ENCODE measurements at regions not wholly inside any gene's neighbourhood (a gene's known extent, or its start where the extent isn't known, plus 50 kb on each side); places are given as distances from the start of the nearest gene placed in this dataset.

- DNase-seq, result no peak
Observed at GRCh38 chr2:16869711-16870110, 204.1 kb upstream of the CYRIA start.

GRCh38 chr2:16862471-16862870 lies 196.8 kb upstream of the CYRIA start:
- peak in 1 of 2 donors; percentile 11 for DNase-seq

DNA sequence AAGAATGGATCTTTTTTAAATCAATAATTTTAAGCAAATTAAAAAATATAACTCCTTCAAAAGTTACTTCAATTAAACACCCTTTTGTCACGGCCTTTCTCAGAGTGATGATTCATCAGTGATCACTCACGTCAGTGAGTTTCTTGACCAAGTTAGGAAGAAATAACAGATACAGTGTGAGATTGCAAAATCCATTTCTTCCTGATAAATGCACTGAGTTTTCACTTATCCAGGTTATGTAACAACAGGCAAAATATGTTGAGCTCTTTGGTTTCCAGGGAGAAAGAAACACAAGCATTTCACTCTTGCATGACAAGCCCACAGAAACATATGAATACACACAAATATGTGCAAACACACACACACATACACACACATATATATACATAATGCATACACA lies 195.9 kb upstream of the CYRIA start:
- DNase-seq, result peak in 1 of 2 donors; percentile 22

DNA sequence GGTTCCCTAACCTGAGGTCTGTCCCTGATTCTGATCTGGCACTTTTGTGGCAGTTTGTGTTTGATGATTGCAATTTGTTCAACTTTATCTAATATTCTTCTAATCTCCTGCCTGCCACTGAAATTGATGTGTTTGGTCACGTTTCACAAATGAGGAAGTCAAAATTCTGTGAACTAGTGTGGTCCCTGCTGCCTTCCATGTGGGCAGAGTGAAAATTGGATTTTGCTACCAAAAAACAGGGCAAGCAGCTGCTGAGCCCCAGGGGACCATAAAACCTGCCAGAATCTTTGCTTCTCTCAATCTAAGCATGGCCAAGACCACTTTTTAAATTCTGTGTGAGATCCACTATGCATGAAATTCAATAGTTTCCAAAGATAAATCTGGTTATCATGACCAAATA lies 195.5 kb upstream of the CYRIA start:
- no peak for DNase-seq

GRCh38 chr2:16860627-16861026 lies 195.0 kb upstream of the CYRIA start:
- DNase-seq, result no peak

DNA sequence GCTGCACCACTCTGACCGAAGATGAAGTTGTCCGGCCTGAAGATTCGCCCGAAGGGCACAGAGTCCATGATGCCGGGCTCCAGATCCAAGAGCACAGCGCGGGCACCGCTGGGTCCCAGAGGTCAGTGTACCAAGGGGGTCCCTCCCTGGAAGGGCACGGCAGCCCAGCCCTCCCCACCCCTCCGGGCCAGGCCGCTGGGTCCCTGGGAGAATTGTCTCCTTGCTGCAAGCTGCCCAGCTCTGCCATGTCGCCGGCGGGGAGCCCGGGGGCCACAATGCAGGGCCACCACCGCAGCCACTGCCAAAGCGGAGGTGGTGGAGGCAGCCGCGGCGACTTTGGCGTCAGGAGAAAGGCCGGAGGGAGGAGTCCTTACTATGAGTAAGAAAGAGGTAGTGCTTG lies 189.5 kb upstream of the CYRIA start:
- no peak for DNase-seq

DNA sequence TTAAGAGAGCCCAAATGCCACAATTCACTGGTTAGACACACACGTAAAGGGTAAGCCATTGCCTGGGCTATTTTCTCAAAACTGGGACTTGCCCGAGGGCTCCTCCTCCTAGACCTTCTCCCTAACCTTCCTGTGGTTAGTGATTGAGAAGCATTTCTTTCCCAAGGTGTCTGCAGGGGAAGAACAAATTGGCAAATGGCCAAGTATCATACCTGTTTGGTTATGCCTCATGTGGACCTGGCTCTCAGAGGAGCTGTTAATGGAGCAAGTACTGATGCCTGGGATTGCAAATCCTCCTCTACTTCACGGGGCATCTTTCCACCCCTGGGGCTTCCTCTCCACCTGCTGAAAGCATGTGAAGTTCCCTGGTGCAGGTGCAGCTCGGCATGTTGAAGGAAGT lies 187.5 kb upstream of the CYRIA start:
- DNase-seq, result no peak

DNA sequence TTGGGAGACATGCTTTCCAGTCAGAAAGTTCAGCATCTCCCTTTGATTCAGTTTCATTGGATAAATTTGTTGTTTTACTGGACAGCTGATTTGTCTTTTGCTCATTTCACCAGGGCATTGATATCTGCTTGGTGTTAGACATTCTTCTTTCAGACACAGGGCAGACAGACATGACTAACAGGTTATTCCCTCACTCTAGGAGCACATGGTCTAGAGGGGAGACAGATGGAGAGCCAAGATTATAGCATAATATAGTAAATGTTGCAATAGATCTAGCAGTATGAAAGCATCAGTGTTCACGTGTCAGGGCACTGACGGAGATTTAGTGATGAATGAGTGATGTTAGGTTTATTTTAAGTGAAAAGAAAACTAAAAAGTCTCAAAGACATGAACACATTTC lies 187.0 kb upstream of the CYRIA start:
- no peak for DNase-seq

DNA sequence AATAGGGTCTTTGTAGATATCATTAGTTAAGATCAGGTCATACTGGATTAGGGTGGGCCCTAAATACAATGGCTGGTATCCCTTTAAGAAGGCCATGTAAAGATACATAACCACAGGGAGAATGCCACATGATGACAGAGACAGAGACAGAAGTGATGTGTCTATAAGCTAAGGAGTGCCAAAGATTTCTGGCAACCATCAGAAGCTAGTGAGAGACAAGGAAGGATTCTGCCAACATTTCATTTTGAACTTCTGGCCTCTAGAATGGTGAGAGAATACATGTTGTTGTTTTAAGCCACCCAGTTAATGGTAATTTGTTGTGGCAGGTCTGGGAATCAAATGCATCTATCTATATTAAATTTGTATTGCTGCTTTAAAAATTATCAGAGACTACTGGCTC lies 185.5 kb upstream of the CYRIA start:
- DNase-seq, result no peak

GRCh38 chr2:16840496-16841172 lies 175.0 kb upstream of the CYRIA start:
- no peak for DNase-seq

DNA sequence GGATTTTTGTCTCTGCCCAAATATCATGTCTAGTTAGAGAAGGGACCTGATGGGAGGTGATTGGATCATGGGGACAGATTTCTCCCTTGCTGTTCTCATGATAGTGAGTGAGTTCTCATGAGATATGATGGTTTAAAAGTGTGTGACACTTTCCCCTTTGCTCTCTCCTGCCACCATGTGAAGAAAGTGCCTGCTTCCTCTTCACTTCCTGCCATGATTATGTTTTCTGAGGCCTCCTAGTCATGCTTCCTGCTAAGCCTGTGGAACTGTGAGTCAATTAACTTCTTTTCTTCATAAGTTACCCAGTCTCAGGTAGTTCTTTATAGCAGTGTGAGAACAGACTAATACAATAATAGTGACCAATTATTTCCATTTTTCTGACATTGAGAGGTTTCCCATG lies 167.3 kb upstream of the CYRIA start:
- no peak for DNase-seq

DNA sequence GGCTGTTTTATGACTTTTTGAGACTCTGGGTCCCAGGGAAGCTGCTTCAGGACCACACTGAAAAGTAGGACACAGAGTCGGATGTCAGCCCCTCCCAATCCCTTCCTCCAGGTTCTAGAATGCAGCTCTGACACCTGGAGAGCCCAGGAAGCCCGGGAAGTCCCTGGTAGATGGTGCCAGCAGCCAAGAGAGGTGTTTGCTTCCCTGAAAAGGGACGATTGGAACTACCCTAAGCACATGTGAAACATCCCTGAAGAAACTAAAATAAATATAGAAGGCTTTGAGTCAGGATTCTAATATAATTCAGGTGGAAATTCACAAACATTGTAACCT lies 163.2 kb upstream of the CYRIA start:
- DNase-seq, result no peak

DNA sequence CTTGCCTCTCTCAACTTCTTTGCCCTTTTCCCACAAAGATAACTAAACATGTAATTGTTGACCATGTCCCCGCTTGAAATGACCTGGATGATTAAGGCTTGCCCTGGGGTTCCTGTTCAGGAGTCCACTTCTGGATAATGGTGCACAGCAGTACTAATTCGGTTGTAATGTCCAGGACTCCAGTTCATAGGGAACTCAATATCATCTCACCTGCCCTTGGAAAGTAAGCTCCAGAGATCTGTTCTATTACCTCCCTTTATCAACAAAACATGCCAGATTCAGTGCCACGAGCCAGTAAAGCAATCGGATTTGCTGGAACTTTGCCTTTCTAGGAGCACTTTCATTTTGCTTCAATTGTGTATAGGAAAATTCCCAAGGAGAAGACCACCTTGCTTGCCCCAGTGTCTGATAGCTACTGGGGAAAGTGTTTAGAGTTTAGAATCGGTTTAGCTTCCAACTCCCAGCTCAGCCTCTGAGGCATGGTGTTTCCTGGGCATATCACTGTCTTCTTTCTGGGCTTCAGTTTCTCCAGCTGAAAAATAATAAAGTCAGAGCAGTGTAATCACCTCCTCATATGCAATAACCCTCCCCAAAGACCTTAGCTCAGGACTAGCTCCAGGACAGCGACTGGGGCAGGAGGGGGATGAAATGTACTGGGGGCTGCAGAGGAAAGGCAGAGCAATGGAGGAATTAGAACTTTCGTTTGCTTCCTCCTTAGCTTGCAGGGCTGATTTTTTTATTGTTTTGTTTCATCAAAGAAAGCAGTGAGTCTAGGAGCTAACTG lies 162.6 kb upstream of the CYRIA start:
- no peak for DNase-seq

GRCh38 chr2:16824472-16824871 lies 158.8 kb upstream of the CYRIA start:
- DNase-seq, result no peak

DNA sequence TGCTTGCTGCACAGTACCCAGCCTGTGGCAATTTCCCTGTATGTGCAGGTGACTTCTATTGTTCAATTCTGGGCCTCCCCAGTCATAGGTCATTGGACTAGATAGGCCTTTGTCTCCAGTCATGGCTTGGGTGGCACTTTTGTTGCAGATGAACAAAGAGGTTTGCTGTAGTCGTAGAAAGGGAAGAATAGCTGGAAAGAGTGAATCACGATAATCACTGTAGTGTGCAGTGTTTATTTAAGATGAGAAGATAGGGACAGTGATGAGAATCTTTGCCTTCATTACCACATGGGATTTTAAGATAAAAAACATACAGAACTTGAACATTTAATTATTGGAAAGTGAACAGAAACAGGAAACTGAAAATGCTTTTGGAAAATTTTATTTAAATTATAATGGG lies 156.1 kb upstream of the CYRIA start:
- no peak for DNase-seq

- DNase-seq, result no peak
Observed at GRCh38 chr2:16818203-16818556, 152.5 kb upstream of the CYRIA start.

DNA sequence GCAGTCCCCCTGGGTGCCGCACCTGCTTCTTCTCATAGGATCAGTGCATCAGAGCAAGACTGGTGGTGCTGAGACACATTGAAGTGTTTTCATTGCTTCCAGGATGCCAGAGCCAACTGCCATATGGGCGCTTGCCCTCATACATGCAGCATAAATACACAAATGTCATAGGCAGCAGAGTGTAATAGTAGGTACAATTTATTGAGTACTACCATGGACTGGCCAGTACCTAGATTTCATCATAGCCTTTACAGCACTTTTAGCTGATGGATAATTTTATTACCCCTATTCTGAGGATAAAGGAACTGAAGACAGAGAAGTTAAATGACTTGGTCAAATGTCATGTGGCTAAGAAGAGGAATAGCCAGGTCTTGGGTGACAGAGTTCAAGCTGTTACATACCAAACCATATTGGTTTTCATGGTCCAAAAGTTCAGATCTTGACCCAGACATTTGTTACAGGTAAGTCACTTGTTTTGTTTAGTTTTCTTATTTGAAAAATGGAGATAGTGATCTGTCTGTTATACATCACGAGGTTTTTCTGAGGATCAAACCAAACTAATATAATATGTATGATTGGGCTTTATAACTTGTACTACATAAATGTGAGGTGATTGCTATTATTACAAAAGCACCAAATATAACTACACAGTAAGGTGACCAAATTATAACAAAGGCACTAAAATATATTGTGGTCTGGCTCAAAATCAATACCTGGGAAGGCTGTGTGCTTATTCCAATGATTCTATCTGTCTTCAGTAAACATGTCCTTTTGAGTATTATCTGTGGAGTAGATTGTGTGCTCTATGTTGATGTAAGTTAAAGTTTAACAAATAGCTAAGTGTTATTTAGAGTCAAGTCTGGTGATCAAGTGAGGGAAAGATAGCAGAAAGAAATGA lies 151.9 kb upstream of the CYRIA start:
- no peak for DNase-seq

DNA sequence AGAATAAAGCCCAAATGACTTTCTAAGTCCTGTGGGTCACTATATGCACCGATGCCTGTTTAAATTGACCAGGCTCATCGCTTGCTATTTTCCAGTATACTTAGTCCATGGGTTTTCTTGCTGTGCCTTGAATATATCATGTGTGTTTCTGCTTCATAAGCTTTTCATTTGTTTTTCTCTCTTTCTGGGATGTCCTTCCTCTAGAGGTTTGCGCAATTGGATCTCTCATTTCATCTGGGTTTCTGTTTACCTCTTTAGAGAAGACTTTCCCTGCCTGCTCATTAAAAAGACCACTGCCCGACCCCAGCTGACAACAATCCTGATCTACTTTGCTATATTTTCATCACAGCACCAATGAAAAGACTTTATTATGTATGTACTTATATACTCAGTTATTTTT lies 150.9 kb upstream of the CYRIA start:
- no peak for DNase-seq

DNA sequence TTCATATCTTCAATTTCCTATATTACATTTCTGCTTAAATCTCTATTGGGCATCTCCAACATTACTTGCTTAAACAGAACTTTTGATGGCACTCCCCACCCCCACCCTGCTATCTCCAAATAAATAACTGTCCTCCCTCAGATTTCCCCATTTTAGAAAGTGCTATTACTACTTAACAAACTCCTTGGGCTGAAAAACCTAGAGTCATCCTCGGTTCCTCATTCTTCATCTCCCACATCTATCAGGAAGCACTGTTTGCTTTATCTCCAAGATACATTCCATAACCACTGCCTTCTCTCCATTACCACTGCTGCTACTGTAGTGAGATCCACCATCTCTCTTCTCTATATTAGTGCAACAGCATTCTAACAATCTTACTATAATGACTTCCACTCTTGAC lies 150.4 kb upstream of the CYRIA start:
- DNase-seq, result no peak

DNA sequence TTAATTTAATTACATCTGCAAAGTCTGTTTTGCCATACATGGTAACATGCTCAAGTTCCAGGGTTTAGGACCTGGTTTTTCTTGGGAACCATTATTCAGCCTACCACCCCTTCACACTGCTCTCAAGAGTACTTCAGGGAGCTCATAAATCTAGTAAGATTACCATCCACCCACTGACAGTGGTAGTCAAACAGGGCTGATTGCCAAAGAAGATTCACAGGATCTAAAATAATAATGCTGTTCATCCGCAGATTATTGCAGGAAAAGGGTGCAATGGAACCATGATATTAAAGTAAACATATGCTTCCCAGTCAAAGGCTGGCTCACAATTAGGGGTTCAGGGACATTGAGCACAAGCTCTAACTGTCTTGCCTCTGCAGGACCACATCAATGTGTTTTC lies 148.0 kb upstream of the CYRIA start:
- DNase-seq, result no peak

GRCh38 chr2:16798472-16798871 lies 132.8 kb upstream of the CYRIA start:
- no peak for DNase-seq

GRCh38 chr2:16791496-16791895 lies 125.9 kb upstream of the CYRIA start:
- DNase-seq, result no peak

DNA sequence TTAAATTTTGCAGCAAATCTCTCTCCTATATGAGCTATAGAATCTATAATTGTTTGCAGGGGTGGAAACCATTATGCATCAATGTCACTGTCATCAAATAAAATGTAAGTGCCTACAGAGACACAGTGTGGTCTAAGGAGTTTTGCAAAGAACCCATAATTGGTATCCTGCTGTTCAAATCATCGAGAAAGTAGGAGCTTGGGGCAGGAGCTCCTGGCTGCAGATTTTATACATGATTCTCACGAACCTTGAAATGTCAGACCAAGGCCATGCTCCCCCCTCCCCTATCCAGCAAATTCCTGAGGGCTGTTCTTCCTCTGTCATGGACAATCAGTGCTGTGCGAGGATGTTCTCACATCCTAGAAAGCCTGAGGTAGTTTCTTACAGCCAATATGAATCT lies 119.5 kb upstream of the CYRIA start:
- no peak for DNase-seq

DNA sequence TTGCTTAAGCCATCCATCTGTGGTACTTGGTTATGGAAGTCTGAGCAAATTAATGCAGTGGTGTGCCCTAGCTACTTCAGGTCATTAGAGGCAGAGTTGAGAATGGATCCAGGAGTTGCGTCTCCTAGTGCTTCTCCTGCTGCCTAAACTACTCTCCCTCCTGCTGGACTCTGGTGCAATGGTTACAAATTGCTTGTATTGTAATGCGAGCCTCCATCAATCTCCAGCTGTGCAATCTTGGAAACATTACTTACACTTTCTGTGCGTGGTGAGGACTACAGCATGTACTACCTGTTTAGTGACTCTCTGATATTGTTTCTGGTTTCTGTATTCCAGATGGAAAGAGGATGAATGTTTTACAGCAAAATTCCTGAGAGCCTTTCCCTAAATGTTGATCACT lies 119.0 kb upstream of the CYRIA start:
- DNase-seq, result no peak

All from CD4-positive, alpha-beta T cell treated with Interferon alpha-2 for 1 hour (primary cell).